ENCODE measurements at regions not wholly inside any gene's neighbourhood (a gene's known extent, or its start where the extent isn't known, plus 50 kb on each side); places are given as distances from the start of the nearest gene placed in this dataset.

GRCh38 chr6:11328613-11329247 is 96.3 kb upstream of the NEDD9 start:
- no peak for TF ChIP-seq POLR2A (IDR thresholded peaks at IDR 0.05; ENCODE audit: insufficient read depth in 1 of 2, low read depth in 2 of 2, low read length in 2 of 2)
- TF ChIP-seq CHD2 (IDR thresholded peaks at IDR 0.05; ENCODE audit: low read depth, low read length) = no peak
- TF ChIP-seq MIER2 (CRISPR knock-in tag; IDR thresholded peaks at IDR 0.05) = no peak
- no peak for TF ChIP-seq BHLHE40 (IDR thresholded peaks at IDR 0.05; ENCODE audit: low read length)
- no peak for TF ChIP-seq SRSF1 (optimal IDR thresholded peaks at IDR 0.05; ENCODE audit: low read depth, low read length)
- no peak for TF ChIP-seq ZNF383 (CRISPR knock-in tag; IDR thresholded peaks at IDR 0.05; ENCODE audit: borderline replicate concordance)
- no peak for TF ChIP-seq TSC22D2 (CRISPR knock-in tag; IDR thresholded peaks at IDR 0.05; ENCODE audit: borderline replicate concordance)
- TF ChIP-seq, protein P1, sequence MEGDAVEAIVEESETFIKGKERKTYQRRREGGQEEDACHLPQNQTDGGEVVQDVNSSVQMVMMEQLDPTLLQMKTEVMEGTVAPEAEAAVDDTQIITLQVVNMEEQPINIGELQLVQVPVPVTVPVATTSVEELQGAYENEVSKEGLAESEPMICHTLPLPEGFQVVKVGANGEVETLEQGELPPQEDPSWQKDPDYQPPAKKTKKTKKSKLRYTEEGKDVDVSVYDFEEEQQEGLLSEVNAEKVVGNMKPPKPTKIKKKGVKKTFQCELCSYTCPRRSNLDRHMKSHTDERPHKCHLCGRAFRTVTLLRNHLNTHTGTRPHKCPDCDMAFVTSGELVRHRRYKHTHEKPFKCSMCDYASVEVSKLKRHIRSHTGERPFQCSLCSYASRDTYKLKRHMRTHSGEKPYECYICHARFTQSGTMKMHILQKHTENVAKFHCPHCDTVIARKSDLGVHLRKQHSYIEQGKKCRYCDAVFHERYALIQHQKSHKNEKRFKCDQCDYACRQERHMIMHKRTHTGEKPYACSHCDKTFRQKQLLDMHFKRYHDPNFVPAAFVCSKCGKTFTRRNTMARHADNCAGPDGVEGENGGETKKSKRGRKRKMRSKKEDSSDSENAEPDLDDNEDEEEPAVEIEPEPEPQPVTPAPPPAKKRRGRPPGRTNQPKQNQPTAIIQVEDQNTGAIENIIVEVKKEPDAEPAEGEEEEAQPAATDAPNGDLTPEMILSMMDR (CRISPR knock-in tag; IDR thresholded peaks at IDR 0.05) = no peak

Data from HepG2 (cell line).